ENCODE measurements at regions not wholly inside any gene's neighbourhood (a gene's known extent, or its start where the extent isn't known, plus 50 kb on each side); places are given as distances from the start of the nearest gene placed in this dataset.

DNA sequence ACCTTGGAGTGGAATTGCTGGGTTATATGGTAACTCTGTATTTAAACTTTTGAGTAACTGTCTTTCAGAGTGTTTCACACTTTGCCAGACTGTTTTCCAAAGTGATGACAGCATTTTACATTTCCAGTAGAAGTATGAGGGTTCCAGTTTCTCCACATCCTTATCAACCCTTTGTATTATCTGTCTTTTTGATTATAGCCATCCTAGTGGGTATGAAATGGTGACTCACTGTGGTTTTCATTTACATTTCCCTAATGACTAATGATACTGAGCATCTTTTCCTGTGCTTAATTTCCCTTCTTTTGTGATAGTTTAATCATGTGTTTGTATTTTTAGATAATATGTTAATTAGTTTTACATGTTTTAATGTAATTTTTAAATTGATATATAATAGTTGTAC, 138.1 kb upstream of the DAZL start:
- no peak overlapping the region for H2AFZ ChIP-seq (ENCODE audit: low read depth, low read length)
- H3K9me2 ChIP-seq (ENCODE audit: insufficient read depth, low read length) = no peaks in the 10 kb centered on the region
- no peaks in the 10 kb centered on the region for H3K36me3 ChIP-seq (ENCODE audit: insufficient read depth, low read length)
- H3K79me2 ChIP-seq (replicated peaks; ENCODE audit: insufficient read depth, low read length) = no peaks in the 10 kb centered on the region
- no peaks in the 10 kb centered on the region for H3F3A ChIP-seq (ENCODE audit: insufficient read depth, low read length, poor library complexity, severe bottlenecking)
- TF ChIP-seq, protein P1, sequence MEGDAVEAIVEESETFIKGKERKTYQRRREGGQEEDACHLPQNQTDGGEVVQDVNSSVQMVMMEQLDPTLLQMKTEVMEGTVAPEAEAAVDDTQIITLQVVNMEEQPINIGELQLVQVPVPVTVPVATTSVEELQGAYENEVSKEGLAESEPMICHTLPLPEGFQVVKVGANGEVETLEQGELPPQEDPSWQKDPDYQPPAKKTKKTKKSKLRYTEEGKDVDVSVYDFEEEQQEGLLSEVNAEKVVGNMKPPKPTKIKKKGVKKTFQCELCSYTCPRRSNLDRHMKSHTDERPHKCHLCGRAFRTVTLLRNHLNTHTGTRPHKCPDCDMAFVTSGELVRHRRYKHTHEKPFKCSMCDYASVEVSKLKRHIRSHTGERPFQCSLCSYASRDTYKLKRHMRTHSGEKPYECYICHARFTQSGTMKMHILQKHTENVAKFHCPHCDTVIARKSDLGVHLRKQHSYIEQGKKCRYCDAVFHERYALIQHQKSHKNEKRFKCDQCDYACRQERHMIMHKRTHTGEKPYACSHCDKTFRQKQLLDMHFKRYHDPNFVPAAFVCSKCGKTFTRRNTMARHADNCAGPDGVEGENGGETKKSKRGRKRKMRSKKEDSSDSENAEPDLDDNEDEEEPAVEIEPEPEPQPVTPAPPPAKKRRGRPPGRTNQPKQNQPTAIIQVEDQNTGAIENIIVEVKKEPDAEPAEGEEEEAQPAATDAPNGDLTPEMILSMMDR (IDR thresholded peaks at IDR 0.05; ENCODE audit: poor library complexity, severe bottlenecking) = no peak
- no peak for TF ChIP-seq POLR2AphosphoS5 (IDR thresholded peaks at IDR 0.05)
- no peak for TF ChIP-seq RAD21 (conservative IDR thresholded peaks at IDR 0.05)
- TF ChIP-seq, protein P2, sequence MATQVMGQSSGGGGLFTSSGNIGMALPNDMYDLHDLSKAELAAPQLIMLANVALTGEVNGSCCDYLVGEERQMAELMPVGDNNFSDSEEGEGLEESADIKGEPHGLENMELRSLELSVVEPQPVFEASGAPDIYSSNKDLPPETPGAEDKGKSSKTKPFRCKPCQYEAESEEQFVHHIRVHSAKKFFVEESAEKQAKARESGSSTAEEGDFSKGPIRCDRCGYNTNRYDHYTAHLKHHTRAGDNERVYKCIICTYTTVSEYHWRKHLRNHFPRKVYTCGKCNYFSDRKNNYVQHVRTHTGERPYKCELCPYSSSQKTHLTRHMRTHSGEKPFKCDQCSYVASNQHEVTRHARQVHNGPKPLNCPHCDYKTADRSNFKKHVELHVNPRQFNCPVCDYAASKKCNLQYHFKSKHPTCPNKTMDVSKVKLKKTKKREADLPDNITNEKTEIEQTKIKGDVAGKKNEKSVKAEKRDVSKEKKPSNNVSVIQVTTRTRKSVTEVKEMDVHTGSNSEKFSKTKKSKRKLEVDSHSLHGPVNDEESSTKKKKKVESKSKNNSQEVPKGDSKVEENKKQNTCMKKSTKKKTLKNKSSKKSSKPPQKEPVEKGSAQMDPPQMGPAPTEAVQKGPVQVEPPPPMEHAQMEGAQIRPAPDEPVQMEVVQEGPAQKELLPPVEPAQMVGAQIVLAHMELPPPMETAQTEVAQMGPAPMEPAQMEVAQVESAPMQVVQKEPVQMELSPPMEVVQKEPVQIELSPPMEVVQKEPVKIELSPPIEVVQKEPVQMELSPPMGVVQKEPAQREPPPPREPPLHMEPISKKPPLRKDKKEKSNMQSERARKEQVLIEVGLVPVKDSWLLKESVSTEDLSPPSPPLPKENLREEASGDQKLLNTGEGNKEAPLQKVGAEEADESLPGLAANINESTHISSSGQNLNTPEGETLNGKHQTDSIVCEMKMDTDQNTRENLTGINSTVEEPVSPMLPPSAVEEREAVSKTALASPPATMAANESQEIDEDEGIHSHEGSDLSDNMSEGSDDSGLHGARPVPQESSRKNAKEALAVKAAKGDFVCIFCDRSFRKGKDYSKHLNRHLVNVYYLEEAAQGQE (IDR thresholded peaks at IDR 0.05; ENCODE audit: borderline replicate concordance) = no peak
- TF ChIP-seq TAF1 (IDR thresholded peaks at IDR 0.05; ENCODE audit: low read depth) = no peak
- TF ChIP-seq EZH2 (IDR thresholded peaks at IDR 0.05; ENCODE audit: borderline replicate concordance, insufficient read depth, low read length, poor library complexity, severe bottlenecking) = no peak
- no peak for TF ChIP-seq MXI1 (conservative IDR thresholded peaks at IDR 0.05; ENCODE audit: poor library complexity, severe bottlenecking)
- TF ChIP-seq SMC3 (conservative IDR thresholded peaks at IDR 0.05; ENCODE audit: poor library complexity) = no peak
- no peak for TF ChIP-seq EP300 (conservative IDR thresholded peaks at IDR 0.05; ENCODE audit: poor library complexity, severe bottlenecking)
- H3K27me3 ChIP-seq (ENCODE audit: insufficient read depth, low read depth, low read length) = no peaks in the 10 kb centered on the region
- no peak overlapping the region for H3K27ac ChIP-seq (ENCODE audit: low read length)
- H3K4me3 ChIP-seq (ENCODE audit: low read length) = no peak overlapping the region
- no peak overlapping the region for H3K9ac ChIP-seq (ENCODE audit: low read length)
- H3K9me3 ChIP-seq (ENCODE audit: low read length) = peaks cover 4% of the 10 kb centered on the region
- no peak overlapping the region for H3K4me2 ChIP-seq (ENCODE audit: low read length)
- no peaks in the 10 kb centered on the region for H4K20me1 ChIP-seq (ENCODE audit: insufficient read depth)

DNA sequence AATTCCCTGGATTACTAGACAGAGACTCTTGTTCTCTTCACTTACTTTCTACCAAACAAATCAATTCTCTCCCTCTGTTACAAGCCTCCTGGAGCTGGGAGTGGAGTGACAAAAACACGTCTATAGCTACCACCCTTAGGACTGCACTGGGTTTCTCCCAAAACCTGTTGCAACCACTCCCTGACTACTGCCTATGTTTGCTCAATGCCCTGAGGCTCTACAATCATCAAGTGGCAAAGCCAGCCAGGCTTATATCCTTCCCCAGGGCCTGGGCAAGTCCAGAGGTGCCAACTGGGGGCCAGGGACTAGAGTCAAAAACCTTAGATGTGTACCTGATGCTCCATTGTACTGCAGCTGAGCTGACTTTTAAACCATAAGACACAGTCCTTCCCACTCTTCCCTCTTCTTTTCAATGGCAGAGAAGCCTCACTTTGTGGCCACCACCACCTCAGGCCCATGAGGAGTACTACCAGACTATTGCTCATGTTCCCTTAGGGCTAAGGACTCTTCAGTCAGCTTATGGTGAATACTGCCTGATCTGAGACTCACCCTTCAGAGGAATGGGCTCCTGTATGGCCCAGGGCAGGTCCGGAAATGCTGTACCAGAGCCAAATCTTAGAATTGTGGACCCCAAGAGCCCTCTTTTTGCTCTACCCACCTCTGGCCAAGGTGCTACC, 125.4 kb upstream of the PLCL2 start:
- H3K27me3 ChIP-seq (ENCODE audit: insufficient read depth, low read depth, low read length) = no peaks in the 10 kb centered on the region
- TF ChIP-seq MXI1 (conservative IDR thresholded peaks at IDR 0.05; ENCODE audit: poor library complexity, severe bottlenecking) (no peak), TAF1 (IDR thresholded peaks at IDR 0.05; ENCODE audit: low read depth) (no peak), POLR2AphosphoS5 (IDR thresholded peaks at IDR 0.05) (no peak), EP300 (conservative IDR thresholded peaks at IDR 0.05; ENCODE audit: poor library complexity, severe bottlenecking) (no peak), RAD21 (conservative IDR thresholded peaks at IDR 0.05) (no peak), SMC3 (conservative IDR thresholded peaks at IDR 0.05; ENCODE audit: poor library complexity) (no peak), EZH2 (IDR thresholded peaks at IDR 0.05; ENCODE audit: borderline replicate concordance, insufficient read depth, low read length, poor library complexity, severe bottlenecking) (no peak)
- TF ChIP-seq, protein P2 (IDR thresholded peaks at IDR 0.05; ENCODE audit: borderline replicate concordance) = no peak
- TF ChIP-seq, protein P1 (IDR thresholded peaks at IDR 0.05; ENCODE audit: poor library complexity, severe bottlenecking) = no peak
- H3K79me2 ChIP-seq (replicated peaks; ENCODE audit: insufficient read depth, low read length) = no peaks in the 10 kb centered on the region
- no peaks in the 10 kb centered on the region for H3K36me3 ChIP-seq (ENCODE audit: insufficient read depth, low read length)
- H3F3A ChIP-seq (ENCODE audit: insufficient read depth, low read length, poor library complexity, severe bottlenecking) = no peaks in the 10 kb centered on the region
- H3K27ac ChIP-seq (ENCODE audit: low read length) = no peak overlapping the region
- H3K9ac ChIP-seq (ENCODE audit: low read length) = no peak overlapping the region
- no peaks in the 10 kb centered on the region for H3K9me2 ChIP-seq (ENCODE audit: insufficient read depth, low read length)
- H3K9me3 ChIP-seq (ENCODE audit: low read length) = no peaks in the 10 kb centered on the region
- no peak overlapping the region for H3K4me3 ChIP-seq (ENCODE audit: low read length)
- no peak overlapping the region for H3K4me2 ChIP-seq (ENCODE audit: low read length)
- no peak overlapping the region for H2AFZ ChIP-seq (ENCODE audit: low read depth, low read length)
- H4K20me1 ChIP-seq (ENCODE audit: insufficient read depth) = no peaks in the 10 kb centered on the region
